ENCODE measurements at regions not wholly inside any gene's neighbourhood (a gene's known extent, or its start where the extent isn't known, plus 50 kb on each side); places are given as distances from the start of the nearest gene placed in this dataset.

DNA sequence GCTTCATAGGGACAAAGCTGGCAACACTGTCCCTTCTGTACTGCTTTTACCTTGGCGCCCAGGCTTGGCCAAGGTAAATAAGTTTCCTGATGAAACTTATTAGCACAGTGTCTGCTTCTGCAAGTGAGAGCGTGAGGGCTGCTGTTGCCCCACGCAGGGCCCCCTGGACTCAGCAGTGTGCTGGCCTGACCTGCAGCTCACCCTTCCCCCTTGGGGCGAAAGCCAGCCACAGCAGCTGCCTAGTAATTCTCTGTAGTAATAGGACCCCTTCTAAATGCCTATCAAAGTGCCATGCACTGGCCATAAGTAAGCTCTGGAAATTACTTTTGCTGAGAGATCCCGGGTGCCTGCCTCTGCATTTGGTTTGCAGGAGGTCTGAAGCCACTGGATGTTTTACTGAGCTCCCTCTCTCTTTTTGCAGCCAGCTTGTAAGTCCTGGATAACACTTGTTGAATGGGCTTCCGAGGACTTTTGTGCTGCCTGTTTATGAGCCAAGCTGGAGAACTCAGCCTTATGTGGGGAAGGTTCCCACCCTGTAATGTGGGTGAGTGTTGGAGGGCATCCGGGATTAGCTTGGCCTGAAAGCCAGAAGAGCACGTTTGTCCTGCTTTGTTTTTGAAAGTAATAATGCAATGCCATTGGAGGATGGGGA lies 293.9 kb downstream of the C7orf25 start:
- H3K36me3 ChIP-seq (ENCODE audit: control insufficient read depth in 2 of 2, extremely low read depth in 1 of 2, insufficient read depth in 2 of 2, low read length in 2 of 2), result no peaks in the 10 kb centered on the region
- H3K9me1 ChIP-seq (replicated peaks; ENCODE audit: control insufficient read depth, extremely low read depth, insufficient read depth, low read length), result no peaks in the 10 kb centered on the region
- FAIRE-seq, result no peak
- no peak overlapping the region for H3K4me2 ChIP-seq (ENCODE audit: insufficient read depth, low read length)
- no peaks in the 10 kb centered on the region for H3K4me1 ChIP-seq (ENCODE audit: control insufficient read depth, extremely low read depth, insufficient read depth, low read length)
- H4K20me1 ChIP-seq (replicated peaks; ENCODE audit: control insufficient read depth, extremely low read depth, insufficient read depth, low read length), result no peaks in the 10 kb centered on the region
- intact Hi-C loops (cut with micrococcal nuclease), result no loop called here
- no peaks in the 10 kb centered on the region for H3K27me3 ChIP-seq (ENCODE audit: control insufficient read depth in 2 of 2, insufficient read depth in 2 of 2, low read length in 2 of 2)
- H3K4me3 ChIP-seq (replicated peaks in 1 of 3; ENCODE audit: insufficient read depth in 1 of 3, low read depth in 1 of 3, low read length in 3 of 3), result no peak overlapping the region
- H3K79me2 ChIP-seq (ENCODE audit: control insufficient read depth, insufficient read depth, low read length), result no peaks in the 10 kb centered on the region
- POLR2A ChIA-PET, result no interaction called here
- no peaks in the 10 kb centered on the region for H3K9me3 ChIP-seq (replicated peaks; ENCODE audit: control insufficient read depth, insufficient read depth, low read length)
- TF ChIP-seq FOS (IDR thresholded peaks at IDR 0.05; ENCODE audit: borderline replicate concordance, insufficient read depth, low read length) (no peak), JUN (IDR thresholded peaks at IDR 0.05; ENCODE audit: borderline replicate concordance, insufficient read depth, insufficient read length, low read depth) (no peak), GATA2 (IDR thresholded peaks at IDR 0.05; ENCODE audit: insufficient read depth, insufficient read length, low read depth, low read length) (no peak), POLR2A (IDR thresholded peaks at IDR 0.05; ENCODE audit: low read depth, low read length) (no peak), MAX (IDR thresholded peaks at IDR 0.05; ENCODE audit: insufficient read depth, insufficient read length) (no peak), EZH2 (IDR thresholded peaks at IDR 0.05; ENCODE audit: borderline replicate concordance, low read depth, low read length, severe bottlenecking) (no peak), MYC (IDR thresholded peaks at IDR 0.05; ENCODE audit: low read depth, low read length) (no peak), POLR2AphosphoS5 (IDR thresholded peaks at IDR 0.05; ENCODE audit: insufficient read depth, low read depth, low read length) (no peak)
- TF ChIP-seq, protein P1, sequence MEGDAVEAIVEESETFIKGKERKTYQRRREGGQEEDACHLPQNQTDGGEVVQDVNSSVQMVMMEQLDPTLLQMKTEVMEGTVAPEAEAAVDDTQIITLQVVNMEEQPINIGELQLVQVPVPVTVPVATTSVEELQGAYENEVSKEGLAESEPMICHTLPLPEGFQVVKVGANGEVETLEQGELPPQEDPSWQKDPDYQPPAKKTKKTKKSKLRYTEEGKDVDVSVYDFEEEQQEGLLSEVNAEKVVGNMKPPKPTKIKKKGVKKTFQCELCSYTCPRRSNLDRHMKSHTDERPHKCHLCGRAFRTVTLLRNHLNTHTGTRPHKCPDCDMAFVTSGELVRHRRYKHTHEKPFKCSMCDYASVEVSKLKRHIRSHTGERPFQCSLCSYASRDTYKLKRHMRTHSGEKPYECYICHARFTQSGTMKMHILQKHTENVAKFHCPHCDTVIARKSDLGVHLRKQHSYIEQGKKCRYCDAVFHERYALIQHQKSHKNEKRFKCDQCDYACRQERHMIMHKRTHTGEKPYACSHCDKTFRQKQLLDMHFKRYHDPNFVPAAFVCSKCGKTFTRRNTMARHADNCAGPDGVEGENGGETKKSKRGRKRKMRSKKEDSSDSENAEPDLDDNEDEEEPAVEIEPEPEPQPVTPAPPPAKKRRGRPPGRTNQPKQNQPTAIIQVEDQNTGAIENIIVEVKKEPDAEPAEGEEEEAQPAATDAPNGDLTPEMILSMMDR (IDR thresholded peaks at IDR 0.05; ENCODE audit: extremely low read depth in 1 of 2, insufficient read depth in 1 of 2, low read depth in 1 of 2, low read length in 2 of 2), result no peak
- DNase-seq (ENCODE audit: low read depth, low spot score), result no peak
- no peak overlapping the region for H2AFZ ChIP-seq (ENCODE audit: low read depth, low read length)
- dilution Hi-C loops (cut with MboI; ENCODE audit: extremely low pct_ligation_motif_present, low sequenced_read_pairs), result no loop called here
- CTCF ChIA-PET, result interaction anchor here (0.7 kb wide), 1 partner anchor 225 kb away, joined by 3 read pairs; no protein-coding TSS in a partner anchor
- BruUV-seq (replicated peaks), result no TSS peak
- H3K9ac ChIP-seq (replicated peaks; ENCODE audit: extremely low read depth, insufficient read depth, low read length), result no peak overlapping the region
- no peak overlapping the region for H3K27ac ChIP-seq (ENCODE audit: insufficient read depth, low read depth, low read length)
